Bone marrow (tissue), 2 donors: ENCODE measurements at regions not wholly inside any gene's neighbourhood (a gene's known extent, or its start where the extent isn't known, plus 50 kb on each side); places are given as distances from the start of the nearest gene placed in this dataset.

Experiments used
- DNase-seq, 2 donors: peaks; one replicate each; lab custom pipeline; 2025; lab: John Stamatoyannopoulos, UW

- no peak for DNase-seq
These were observed 137.1 kb downstream of the ADAMTS15 start for GRCh38 chr11:130585545-130585944.

- no peak for DNase-seq
These were observed 139.2 kb downstream of the ADAMTS15 start for GRCh38 chr11:130587658-130588057.

- no peak for DNase-seq
These were observed 140.0 kb downstream of the ADAMTS15 start for GRCh38 chr11:130588471-130588870.

DNA sequence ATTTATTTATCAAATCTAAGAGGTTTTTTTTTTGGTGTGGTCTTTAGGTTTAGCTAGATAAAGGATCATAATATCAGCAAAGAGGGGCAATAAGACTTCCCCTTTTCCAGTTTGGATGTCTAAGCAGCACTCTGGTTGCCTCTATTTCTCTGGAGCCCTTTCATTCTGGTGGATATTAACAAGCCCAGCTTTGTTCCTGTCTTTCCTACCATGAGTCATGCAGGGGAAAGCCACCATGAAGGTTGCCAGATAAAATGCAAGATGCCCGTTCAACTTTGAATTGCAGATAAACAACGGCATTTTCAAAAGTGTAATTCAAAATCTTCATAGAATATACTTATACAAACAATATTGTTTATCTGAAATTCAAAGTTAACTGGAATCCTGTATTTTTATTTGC is 143.6 kb downstream of the ADAMTS15 start:
- no peak for DNase-seq

GRCh38 chr11:130593064-130593463 is 144.6 kb downstream of the ADAMTS15 start:
- no peak for DNase-seq

DNA sequence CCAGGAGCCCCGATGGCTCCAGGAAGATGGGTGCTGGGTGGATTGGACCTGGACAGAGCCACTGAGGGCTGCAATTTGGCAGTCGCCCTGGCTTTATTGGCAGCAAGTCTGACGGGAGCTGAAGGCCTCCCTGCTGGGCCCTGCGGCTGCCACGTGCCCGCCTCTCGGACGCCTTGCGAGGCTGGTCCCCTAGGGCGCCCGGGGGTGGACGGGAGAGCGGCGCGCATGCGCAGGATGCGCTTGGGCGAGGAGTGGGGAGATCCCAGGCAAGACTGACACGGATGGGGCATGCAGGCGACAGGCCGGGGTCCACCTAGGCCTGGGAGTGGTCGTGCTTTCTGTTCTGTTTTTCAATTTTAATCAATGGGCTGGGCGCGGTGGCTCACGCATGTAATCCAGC is 150.0 kb downstream of the ADAMTS15 start:
- DNase-seq: no peak

DNA sequence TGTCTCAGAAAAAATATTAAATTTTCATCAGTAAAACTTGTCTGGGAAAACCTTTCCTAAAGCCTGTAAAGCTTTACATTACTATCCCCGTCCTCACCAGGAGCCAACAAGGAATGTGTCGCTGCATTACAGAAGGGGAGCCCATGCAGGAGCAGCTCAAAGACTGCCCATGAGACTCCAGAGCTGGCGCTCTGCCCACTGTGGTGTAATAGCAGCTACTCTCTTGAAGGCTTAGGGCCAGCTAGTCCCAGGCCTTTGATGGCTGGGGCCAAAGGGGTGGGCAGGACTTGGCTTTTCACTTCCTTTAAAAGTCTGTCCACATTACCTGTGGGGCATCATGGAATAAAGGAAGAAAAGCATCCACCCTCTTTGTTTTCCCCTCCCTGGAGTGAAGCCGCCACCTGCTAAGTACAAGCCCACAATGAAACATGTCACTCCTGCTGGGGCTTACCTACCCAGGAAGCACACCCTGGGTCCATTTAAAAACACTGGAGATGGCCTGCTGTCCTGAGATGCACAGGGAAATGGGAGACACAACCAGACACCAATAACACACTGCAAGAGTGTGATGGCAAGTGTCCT is 150.7 kb downstream of the ADAMTS15 start:
- DNase-seq: no peak

GRCh38 chr11:130600139-130600538 is 151.7 kb downstream of the ADAMTS15 start:
- no peak for DNase-seq

DNA sequence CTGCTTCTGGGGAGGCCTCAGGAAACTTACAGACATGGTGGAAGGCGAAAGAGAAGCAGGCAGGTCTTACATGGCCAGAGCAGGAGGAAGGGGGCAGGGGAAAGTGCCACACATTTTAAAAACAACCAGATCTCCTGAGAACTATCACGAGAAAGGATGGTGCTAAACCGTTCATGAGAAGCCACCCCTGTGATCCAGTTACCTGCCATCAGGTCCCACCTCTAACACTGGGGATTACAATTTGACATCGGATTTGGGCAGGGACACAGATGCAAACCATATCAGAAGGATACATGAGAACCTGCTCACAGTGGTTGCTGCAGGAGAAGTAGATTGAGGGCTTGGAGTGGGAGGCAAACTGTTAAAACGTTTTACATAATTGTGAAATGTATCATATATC is 152.2 kb downstream of the ADAMTS15 start:
- no peak for DNase-seq

GRCh38 chr11:130601141-130601540 is 152.7 kb downstream of the ADAMTS15 start:
- no peak for DNase-seq

DNA sequence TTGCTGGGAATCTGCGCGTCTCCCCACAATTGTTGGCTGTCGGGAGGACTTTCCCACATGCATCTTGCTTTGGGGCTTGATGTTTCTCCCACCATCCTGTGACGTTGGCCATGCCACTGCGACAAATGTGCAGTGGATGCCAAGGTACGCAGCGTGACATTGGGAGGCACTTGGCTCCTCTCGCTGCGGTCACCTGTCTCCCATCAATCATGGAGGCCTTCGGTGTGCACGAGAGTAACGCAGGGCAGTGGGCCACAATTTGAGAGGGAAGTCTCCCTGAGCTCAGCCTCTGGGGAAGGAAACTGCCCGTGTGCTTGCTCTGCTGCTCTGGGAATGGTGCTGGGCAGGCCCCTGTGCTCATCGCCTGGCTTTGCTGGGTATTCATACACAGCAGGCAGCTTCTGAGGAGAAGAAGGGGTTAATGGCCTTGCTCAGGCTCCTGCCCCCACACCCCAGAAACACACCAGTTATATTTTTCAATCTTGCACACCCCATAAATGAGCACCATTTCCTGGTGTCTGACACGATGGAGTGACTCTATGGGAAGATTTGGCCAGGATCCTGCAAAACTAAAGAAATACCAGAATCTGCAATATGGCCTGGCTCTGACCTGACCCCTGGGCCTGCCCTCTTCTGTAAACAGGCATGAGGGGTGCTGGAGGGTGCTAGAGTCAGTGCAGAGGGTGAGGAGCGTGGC is 153.5 kb downstream of the ADAMTS15 start:
- no peak for DNase-seq

GRCh38 chr11:130602641-130603334 is 154.3 kb downstream of the ADAMTS15 start:
- DNase-seq: no peak

- no peak for DNase-seq
These were observed 155.0 kb downstream of the ADAMTS15 start for GRCh38 chr11:130603335-130603906.

DNA sequence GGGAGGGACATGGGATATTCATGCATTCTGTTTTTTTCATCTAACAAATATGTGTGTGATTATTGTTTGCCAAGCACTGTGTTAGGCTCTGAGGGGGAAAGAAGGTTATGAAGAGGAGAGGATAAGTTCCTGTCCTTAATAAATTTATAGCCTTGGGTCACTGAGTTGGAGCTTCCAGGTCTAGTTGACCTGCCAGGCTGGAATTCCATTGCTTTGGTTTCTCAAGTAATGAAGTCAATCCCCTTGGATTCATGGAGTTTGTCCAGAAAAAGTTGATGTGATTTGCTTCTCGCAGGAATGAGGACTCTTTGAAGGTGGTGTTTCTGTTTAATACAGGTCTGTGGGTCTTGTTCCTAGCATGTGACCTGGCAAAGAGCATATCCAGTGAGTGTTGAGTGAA is 156.2 kb downstream of the ADAMTS15 start:
- DNase-seq: no peak

- no peak for DNase-seq
These were observed 157.7 kb downstream of the ADAMTS15 start for GRCh38 chr11:130606178-130606577.

DNA sequence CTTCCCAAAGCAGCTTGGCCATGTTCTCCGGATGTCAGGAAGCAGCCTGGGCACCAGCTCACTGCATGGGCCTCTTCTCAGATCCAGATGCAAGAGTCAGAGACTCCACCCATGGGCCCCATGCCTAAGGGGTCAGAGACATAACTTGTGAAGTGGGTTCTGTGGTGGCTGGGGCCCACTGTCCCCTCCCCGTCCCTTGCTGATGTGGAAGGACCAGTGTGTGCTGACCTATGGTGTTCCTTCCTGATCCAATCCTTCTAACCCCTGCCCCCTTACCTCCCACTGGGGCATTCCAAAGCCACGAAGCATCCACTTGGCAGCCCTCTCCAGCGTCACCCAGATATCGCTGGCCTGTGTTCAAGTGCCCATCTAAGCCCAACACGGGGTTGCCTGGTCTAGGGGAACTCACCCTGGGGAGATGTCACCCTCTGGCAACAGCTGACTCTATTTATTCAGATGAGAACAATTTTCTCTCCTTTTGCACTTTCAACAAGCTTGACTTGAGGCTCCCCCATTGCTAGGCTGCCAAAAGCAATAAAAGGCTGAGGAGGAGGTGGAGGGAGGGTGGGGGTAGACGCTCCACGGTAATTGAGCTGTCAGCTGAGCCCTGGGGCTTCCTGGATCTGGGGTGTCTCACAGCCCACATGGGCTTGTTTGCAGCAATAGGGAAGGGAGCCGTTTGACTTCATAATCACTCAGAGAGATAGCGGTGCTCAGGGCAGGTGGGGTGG is 158.5 kb downstream of the ADAMTS15 start:
- no peak for DNase-seq

GRCh38 chr11:130608287-130608686 is 159.8 kb downstream of the ADAMTS15 start:
- DNase-seq: no peak

- no peak for DNase-seq
These were observed 160.9 kb downstream of the ADAMTS15 start for GRCh38 chr11:130609121-130610035.

DNA sequence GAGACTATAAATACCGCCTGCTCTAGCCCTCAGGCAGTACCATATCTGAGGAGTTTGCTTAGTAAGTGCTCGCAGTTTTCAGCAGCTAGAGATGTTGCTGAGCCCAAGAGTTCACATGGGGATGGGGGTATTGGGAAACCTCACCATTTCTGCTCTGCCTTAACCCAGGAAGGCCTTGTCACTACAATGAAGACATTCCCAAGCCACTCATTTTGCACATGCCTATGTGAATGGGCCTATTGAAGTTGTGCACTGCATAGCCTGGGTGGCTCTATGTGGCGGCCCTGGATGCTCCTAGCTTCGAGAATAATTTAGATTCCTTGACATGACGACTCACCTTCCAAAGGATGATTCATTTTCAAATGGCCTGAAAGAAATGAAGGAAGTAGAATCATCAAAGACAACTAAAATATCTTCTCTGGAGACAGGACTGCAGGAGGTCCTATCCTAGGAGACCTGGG is 163.4 kb downstream of the ADAMTS15 start:
- no peak for DNase-seq

DNA sequence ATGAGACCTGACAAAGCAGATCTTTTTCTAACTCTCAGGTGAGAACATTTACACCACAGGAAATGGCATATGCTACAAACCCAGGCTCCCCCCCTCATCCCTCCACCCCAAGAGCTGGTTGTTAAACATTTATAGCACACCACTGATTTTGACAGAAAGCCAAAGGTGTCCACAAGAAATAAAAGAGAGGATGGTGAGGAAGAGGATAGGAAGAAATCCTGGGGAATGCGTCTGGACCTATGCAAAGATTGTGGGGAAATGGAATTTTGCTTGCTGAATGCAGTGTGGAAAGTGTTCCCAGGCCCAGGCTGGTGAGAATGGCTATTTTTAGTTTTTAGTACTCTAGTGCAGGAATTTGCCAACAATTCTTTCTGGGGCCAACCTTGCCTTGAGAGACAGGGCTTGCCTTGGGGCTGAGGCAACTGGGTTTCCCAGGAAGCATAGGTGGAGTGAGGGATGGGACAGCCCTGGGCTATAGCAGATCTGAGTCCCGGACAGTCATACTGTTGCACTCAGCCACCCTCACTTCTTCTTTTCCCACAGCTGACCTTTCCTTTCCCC is 163.9 kb downstream of the ADAMTS15 start:
- DNase-seq: no peak

- no peak for DNase-seq
These were observed 165.0 kb downstream of the ADAMTS15 start for GRCh38 chr11:130613396-130613795.
